Calu3 (cell line): ENCODE measurements at regions not wholly inside any gene's neighbourhood (a gene's known extent, or its start where the extent isn't known, plus 50 kb on each side); places are given as distances from the start of the nearest gene placed in this dataset.
"Not testable (repeated sequence)": the region's sequence is repeated elsewhere in the genome, so short reads cannot be mapped to it uniquely, and the experiment has no call there.

Experiments
- BruUV-seq: library from RNA; stranded (reverse); fragments of 400-500 nt; replicated peaks from 2 replicates; lab custom pipeline; 2021; lab: Mats Ljungman, UMichigan
- CTCF ChIA-PET: fragments of 300-600 bp; sonication (Branson Sonifier 250); formaldehyde crosslinking; loops from one replicate; lab custom pipeline; 2022; ENCODE audit warnings: antibody characterized with exemption; lab: Charles Lee
- DNase-seq: peaks from one replicate; pipeline ENCODE4 v3.0.0; 2022
- H3K27ac Mint-ChIP-seq: one replicate; pipeline ENCODE4 v1.8.0; 2022; ENCODE audit warnings: mixed read lengths; ENCODE audit not compliant: unreplicated experiment
- H3K27me3 Mint-ChIP-seq: one replicate; pipeline ENCODE4 v1.8.0; 2022; ENCODE audit warnings: mixed read lengths; ENCODE audit not compliant: unreplicated experiment
- H3K36me3 Mint-ChIP-seq: one replicate; pipeline ENCODE4 v1.8.0; 2022; ENCODE audit warnings: mild to moderate bottlenecking, moderate library complexity, mixed read lengths; ENCODE audit not compliant: insufficient read depth, unreplicated experiment
- H3K4me1 Mint-ChIP-seq: one replicate; pipeline ENCODE4 v1.8.0; 2022; ENCODE audit warnings: mild to moderate bottlenecking, low read depth, mixed read lengths; ENCODE audit not compliant: unreplicated experiment
- H3K4me3 Mint-ChIP-seq: one replicate; pipeline ENCODE4 v1.8.0; 2022; ENCODE audit warnings: mild to moderate bottlenecking, low read depth, moderate library complexity, mixed read lengths; ENCODE audit not compliant: unreplicated experiment
- H3K9me3 Mint-ChIP-seq: one replicate; pipeline ENCODE4 v1.8.0; 2022; ENCODE audit warnings: low read depth, mixed read lengths; ENCODE audit not compliant: unreplicated experiment
- intact Hi-C: fragments of 100-400 bp; cut with micrococcal nuclease; formaldehyde crosslinking; loops from one replicate; pipeline ENCODE4 v1.10.0; 2022; ENCODE audit not compliant: unreplicated experiment
- TF ChIP-seq, protein P1 (sequence below): fragments of 200-600 bp; IDR thresholded peaks from one replicate; pipeline ENCODE4 v1.8.0; 2022; ENCODE audit warnings: antibody characterized with exemption; ENCODE audit not compliant: unreplicated experiment

DNA sequence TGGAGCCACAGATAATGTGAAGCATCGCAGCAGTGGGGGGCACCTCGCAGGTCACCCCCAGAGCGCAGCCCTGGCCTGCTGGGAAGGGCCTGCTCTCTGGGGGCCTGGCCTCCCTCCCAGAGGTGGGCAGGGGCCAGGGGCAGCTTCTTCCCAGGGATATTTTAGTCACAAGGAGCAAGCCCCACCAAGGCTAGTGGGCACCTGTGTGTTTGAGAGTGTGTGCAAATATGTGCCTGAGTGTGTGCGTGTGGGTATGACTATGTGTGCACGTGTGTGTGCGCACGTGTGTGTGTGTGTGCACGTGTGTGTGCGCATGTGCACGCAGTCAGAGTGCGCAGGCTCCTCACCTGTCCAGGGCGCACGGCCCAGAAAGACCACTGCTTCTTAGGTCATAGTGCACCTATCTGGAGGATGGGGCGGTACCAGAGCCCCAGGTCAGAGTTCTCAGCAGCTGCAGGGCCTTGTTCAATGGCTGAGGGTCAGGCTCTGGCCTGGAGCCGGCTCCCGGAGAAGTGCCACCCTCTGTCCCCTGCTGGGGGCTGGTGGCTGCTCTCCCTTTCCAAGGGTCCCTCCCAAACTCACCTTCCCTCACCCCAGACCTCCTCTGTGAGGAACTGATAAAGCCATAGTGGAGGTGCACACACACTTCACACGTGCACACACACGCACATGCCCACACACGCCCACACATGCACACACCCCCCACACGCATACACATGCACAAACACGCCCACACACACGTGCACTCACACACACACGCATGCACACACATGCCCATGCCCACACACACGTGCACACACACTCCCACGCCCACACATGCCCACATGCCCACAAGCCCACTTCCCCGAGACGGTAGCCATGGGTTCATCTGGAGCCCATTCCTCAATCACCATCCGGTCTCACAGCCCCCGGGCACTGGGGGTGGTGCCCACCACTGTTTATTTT lies 128.5 kb downstream of the KIF26A start:
- BruUV-seq = no TSS peak
- DNase-seq = no peak
- no peak overlapping the region for H3K27ac Mint-ChIP-seq
- intact Hi-C loops = no loop called here
- no peak overlapping the region for H3K4me3 Mint-ChIP-seq
- no peaks in the 10 kb centered on the region for H3K36me3 Mint-ChIP-seq
- no peaks in the 10 kb centered on the region for H3K4me1 Mint-ChIP-seq
- peaks cover 51% of the 10 kb centered on the region for H3K27me3 Mint-ChIP-seq
- TF ChIP-seq, protein P1, sequence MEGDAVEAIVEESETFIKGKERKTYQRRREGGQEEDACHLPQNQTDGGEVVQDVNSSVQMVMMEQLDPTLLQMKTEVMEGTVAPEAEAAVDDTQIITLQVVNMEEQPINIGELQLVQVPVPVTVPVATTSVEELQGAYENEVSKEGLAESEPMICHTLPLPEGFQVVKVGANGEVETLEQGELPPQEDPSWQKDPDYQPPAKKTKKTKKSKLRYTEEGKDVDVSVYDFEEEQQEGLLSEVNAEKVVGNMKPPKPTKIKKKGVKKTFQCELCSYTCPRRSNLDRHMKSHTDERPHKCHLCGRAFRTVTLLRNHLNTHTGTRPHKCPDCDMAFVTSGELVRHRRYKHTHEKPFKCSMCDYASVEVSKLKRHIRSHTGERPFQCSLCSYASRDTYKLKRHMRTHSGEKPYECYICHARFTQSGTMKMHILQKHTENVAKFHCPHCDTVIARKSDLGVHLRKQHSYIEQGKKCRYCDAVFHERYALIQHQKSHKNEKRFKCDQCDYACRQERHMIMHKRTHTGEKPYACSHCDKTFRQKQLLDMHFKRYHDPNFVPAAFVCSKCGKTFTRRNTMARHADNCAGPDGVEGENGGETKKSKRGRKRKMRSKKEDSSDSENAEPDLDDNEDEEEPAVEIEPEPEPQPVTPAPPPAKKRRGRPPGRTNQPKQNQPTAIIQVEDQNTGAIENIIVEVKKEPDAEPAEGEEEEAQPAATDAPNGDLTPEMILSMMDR = no peak
- CTCF ChIA-PET = no interaction called here
- H3K9me3 Mint-ChIP-seq = no peaks in the 10 kb centered on the region

DNA sequence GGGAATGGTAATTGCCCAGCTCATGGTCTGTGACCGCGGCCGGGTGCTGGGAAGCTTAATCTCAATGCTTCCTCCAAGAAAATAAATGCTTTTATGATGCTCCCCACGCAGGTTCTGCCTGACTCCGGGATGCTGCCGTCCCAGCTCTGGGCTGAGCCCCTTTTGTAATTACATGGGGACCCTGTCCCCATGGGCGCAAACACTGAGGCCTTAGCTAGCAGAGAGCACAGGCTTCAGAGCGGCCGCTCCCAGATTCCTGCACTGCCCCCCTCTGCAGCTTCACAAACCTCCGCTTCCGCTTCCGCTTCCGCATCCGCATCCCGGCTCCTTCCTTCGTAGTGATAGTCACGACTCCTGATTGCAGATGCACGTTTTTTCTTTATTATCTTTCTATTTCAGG lies 129.5 kb downstream of the KIF26A start:
- H3K36me3 Mint-ChIP-seq = no peaks in the 10 kb centered on the region
- H3K9me3 Mint-ChIP-seq = no peaks in the 10 kb centered on the region
- peaks cover 51% of the 10 kb centered on the region for H3K27me3 Mint-ChIP-seq
- intact Hi-C loops = no loop called here
- TF ChIP-seq, protein P1 = no peak
- no peak overlapping the region for H3K4me3 Mint-ChIP-seq
- no peak for DNase-seq
- H3K27ac Mint-ChIP-seq = no peak overlapping the region
- CTCF ChIA-PET = interaction anchor here (0.6 kb wide), 2 partner anchors 16 to 29 kb away, joined by 3 to 4 read pairs; no protein-coding TSS in a partner anchor
- H3K4me1 Mint-ChIP-seq = no peaks in the 10 kb centered on the region
- no TSS peak for BruUV-seq

DNA sequence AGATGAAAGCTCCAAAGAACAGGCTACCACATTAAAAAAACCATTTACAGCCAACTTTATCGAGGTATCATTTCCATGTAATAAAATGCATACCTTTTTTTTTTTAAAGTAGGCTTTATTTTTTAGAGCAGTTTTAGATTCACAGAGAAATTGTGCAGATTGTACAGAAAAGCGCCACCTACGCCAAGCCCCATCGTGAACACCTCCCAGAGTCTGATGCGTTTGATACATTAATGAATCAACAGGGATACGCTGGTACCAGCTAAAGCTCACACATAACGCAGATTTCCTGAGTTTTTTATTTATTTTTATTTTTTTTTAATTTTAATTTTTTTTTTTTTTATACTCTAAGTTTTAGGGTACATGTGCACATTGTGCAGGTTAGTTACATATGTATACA lies 129.9 kb downstream of the KIF26A start:
- Mint-ChIP-seq H3K27me3 (peaks cover 51% of the 10 kb centered on the region), H3K9me3 (no peaks in the 10 kb centered on the region), H3K4me3 (no peak overlapping the region), H3K27ac (no peak overlapping the region), H3K36me3 (no peaks in the 10 kb centered on the region), H3K4me1 (no peaks in the 10 kb centered on the region)
- CTCF ChIA-PET = interaction anchor here (0.6 kb wide), 2 partner anchors 16 to 29 kb away, joined by 3 to 4 read pairs; no protein-coding TSS in a partner anchor
- no peak for DNase-seq
- intact Hi-C loops = no loop called here
- no TSS peak for BruUV-seq
- TF ChIP-seq, protein P1 = no peak

DNA sequence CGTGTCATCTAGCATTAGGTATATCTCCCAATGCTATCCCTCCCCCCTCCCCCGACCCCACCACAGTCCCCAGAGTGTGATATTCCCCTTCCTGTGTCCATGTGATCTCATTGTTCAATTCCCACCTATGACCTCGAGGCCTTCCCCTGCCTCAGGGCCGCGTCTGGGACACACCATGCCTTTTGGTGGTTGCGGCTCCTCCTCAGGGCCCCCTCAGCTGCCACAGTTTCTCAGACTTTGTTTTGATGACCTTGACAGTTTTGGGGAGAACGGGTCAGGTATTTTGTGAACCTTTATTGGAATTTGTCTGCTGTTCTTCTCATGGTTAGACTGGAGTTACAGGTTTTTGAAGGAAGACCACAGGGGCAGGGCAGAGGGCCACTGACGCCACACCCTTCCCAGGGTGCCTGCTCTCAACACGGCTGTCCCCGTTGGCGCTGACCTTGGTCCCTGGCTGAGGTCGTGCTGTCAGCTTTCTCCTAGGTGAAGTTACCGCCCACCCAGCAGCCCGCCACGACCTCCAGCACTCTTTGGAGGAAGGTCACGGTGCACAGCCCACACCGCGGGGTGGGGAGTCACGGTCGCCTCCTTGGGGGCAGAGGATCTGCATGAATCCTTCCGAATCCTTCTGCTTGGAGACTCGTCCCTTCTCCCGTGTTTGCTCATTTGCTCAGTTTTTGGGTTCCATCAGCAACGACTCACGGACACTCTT lies 130.5 kb downstream of the KIF26A start:
- CTCF ChIA-PET = no interaction called here
- H3K36me3 Mint-ChIP-seq = no peaks in the 10 kb centered on the region
- H3K4me1 Mint-ChIP-seq = no peaks in the 10 kb centered on the region
- H3K4me3 Mint-ChIP-seq = no peak overlapping the region
- TF ChIP-seq, protein P1 = no peak
- DNase-seq = no peak
- H3K9me3 Mint-ChIP-seq = no peaks in the 10 kb centered on the region
- no TSS peak for BruUV-seq
- H3K27ac Mint-ChIP-seq = no peak overlapping the region
- peaks cover 51% of the 10 kb centered on the region for H3K27me3 Mint-ChIP-seq
- intact Hi-C loops = no loop called here

DNA sequence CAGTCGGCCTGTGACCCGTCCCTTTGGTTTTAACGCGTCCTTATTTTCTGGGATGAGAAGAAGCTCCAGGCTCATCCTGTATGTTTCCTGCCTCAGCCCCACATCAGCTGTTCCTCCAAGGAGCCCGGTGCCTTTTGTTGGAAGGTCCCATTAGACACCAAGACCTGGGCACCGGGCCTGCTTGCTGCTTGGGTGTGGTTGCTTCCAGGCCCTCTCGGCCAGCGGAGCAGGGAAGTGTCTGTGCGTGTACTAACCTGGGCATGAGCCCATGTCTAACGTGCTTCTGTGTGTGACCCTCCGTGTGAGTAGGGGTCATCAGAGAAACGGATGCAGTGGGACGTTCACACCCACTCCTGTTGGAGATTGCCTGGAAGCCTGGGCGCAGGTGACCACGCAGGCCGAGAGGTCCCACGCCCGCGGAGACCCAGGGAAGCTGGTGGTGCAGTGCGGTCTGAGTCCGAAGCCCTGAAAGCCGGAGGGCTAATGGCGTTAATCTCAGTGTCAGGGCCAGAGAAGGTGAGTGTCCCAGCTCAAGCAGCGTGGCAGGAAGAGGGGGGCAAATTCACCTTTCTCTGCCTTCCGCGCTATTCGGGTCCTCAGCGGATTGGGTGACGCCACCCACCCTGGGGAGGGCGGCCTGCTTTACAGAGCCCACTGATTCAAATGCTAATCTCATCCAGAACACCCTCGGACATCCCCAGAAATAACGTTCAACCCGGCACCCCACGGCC lies 131.3 kb downstream of the KIF26A start:
- not testable (repeated sequence) for H3K27ac Mint-ChIP-seq

More for the DNA sequence above, 131.3 kb downstream of the KIF26A start:
- H3K4me1 Mint-ChIP-seq, intact Hi-C loops, CTCF ChIA-PET, BruUV-seq, H3K9me3 Mint-ChIP-seq, DNase-seq, H3K36me3 Mint-ChIP-seq, H3K4me3 Mint-ChIP-seq: not testable (repeated sequence)
- peaks cover 51% of the 10 kb centered on the region for H3K27me3 Mint-ChIP-seq
